Tibial artery (tissue), 4 donors: ENCODE measurements at regions not wholly inside any gene's neighbourhood (a gene's known extent, or its start where the extent isn't known, plus 50 kb on each side); places are given as distances from the start of the nearest gene placed in this dataset.

Experiments used
- DNase-seq, 2 donors: peaks; one replicate each; pipeline ENCODE4 v3.0.0-alpha.2; 2019
- H3K27ac ChIP-seq, 2 donors: fragments of 200-600 bp; sonication (generic) in 1 of 2; 1 replicate in 1 of 2; 2 replicates in 1 of 2; pipeline ENCODE4 v1.5.1; 2018 to 2019; ENCODE audit warnings: mild to moderate bottlenecking in 1 of 2
- H3K27me3 ChIP-seq, 2 donors: fragments of 200-600 bp; sonication (generic) in 1 of 2; one replicate each; pipeline versions ENCODE4 v1.5.1 to v1.6.0; 2016 to 2019
- H3K36me3 ChIP-seq, 3 donors: fragments of 200-600 bp; sonication (generic) in 2 of 3; one replicate each; pipeline ENCODE4 v1.5.1; 2016 to 2019; ENCODE audit warnings: mild to moderate bottlenecking in 2 of 3
- H3K4me1 ChIP-seq, 4 donors: fragments of 200-600 bp; sonication (generic) in 2 of 4; 1 replicate in 3 of 4; 2 replicates in 1 of 4; pipeline ENCODE4 v1.5.1; 2016 to 2019
- H3K4me3 ChIP-seq, 2 donors: fragments of 200-600 bp; sonication (generic) in 1 of 2; 1 replicate in 1 of 2; 2 replicates in 1 of 2; pipeline ENCODE4 v1.5.1; 2018 to 2019; ENCODE audit warnings: mild to moderate bottlenecking in 2 of 2
- H3K9me3 ChIP-seq, 3 donors: fragments of 200-600 bp; sonication (generic) in 1 of 3; one replicate each; pipeline ENCODE4 v1.5.1; 2016 to 2019
- CTCF ChIP-seq, 2 experiments: fragments of 200-600 bp in 1 of 2; fragments of 450-650 bp in 1 of 2; IDR thresholded peaks; one replicate each; pipeline ENCODE4 v1.5.1; 2017 to 2019; ENCODE audit warnings: antibody characterized with exemption in 2 of 2, mild to moderate bottlenecking in 1 of 2, moderate library complexity in 1 of 2
- intact Hi-C: fragments of 100-400 bp; cut with DNase I; formaldehyde crosslinking; loops from one replicate; pipeline ENCODE4 v1.15.0; 2023; ENCODE audit warnings: low total_unique reads

GRCh38 chr19:30762651-30763050 is 390.5 kb downstream of the ZNF536 start:
- no peak for DNase-seq
- intact Hi-C loops, result no loop called here
- no peak overlapping the region for H3K27ac ChIP-seq
- H3K36me3 ChIP-seq, result no peaks in the 10 kb centered on the region
- no peaks in the 10 kb centered on the region for H3K9me3 ChIP-seq
- H3K27me3 ChIP-seq, result no peaks in the 10 kb centered on the region
- no peaks in the 10 kb centered on the region for H3K4me1 ChIP-seq
- H3K4me3 ChIP-seq, result no peak overlapping the region
- no peak for TF ChIP-seq CTCF (IDR thresholded peaks at IDR 0.05)

- intact Hi-C loops, result no loop called here
- no peak overlapping the region for H3K4me3 ChIP-seq
- no peak for DNase-seq
- no peaks in the 10 kb centered on the region for H3K36me3 ChIP-seq
- H3K9me3 ChIP-seq, result no peaks in the 10 kb centered on the region
- H3K4me1 ChIP-seq, result no peaks in the 10 kb centered on the region
- no peak overlapping the region for H3K27ac ChIP-seq
- no peaks in the 10 kb centered on the region for H3K27me3 ChIP-seq
- TF ChIP-seq CTCF (IDR thresholded peaks at IDR 0.05), result no peak
Observed at GRCh38 chr19:30760014-30760413, 387.8 kb downstream of the ZNF536 start.

GRCh38 chr19:30757837-30758617 is 385.8 kb downstream of the ZNF536 start:
- TF ChIP-seq CTCF (IDR thresholded peaks at IDR 0.05), result no peak
- no peak for DNase-seq

GRCh38 chr19:30757104-30757836 is 385.1 kb downstream of the ZNF536 start:
- no peaks in the 10 kb centered on the region for H3K9me3 ChIP-seq
- H3K36me3 ChIP-seq, result no peaks in the 10 kb centered on the region
- DNase-seq, result no peak
- H3K4me1 ChIP-seq, result no peaks in the 10 kb centered on the region
- H3K27me3 ChIP-seq, result no peaks in the 10 kb centered on the region
- no peak for TF ChIP-seq CTCF (IDR thresholded peaks at IDR 0.05)
- no peak overlapping the region for H3K27ac ChIP-seq
- no peak overlapping the region for H3K4me3 ChIP-seq
- intact Hi-C loops, result no loop called here

More at GRCh38 chr19:30757837-30758617, 385.8 kb downstream of the ZNF536 start:
- intact Hi-C loops, result no loop called here
- Histone ChIP-seq H3K9me3 (no peaks in the 10 kb centered on the region), H3K36me3 (no peaks in the 10 kb centered on the region), H3K4me3 (no peak overlapping the region), H3K27ac (no peak overlapping the region), H3K4me1 (no peaks in the 10 kb centered on the region), H3K27me3 (no peaks in the 10 kb centered on the region)

- intact Hi-C loops, result no loop called here
- no peaks in the 10 kb centered on the region for H3K9me3 ChIP-seq
- H3K27ac ChIP-seq, result no peak overlapping the region
- H3K27me3 ChIP-seq, result no peaks in the 10 kb centered on the region
- DNase-seq, result no peak
- no peak overlapping the region for H3K4me3 ChIP-seq
- H3K36me3 ChIP-seq, result no peaks in the 10 kb centered on the region
- no peak for TF ChIP-seq CTCF (IDR thresholded peaks at IDR 0.05)
- H3K4me1 ChIP-seq, result no peaks in the 10 kb centered on the region
Observed at GRCh38 chr19:30755581-30755980, 383.4 kb downstream of the ZNF536 start.
